Testis (tissue), 2 donors: ENCODE measurements at regions not wholly inside any gene's neighbourhood (a gene's known extent, or its start where the extent isn't known, plus 50 kb on each side); places are given as distances from the start of the nearest gene placed in this dataset.

Experiments
- DNase-seq: peaks from one replicate; pipeline ENCODE4 v3.0.0-alpha.2; 2019
- H3K27ac ChIP-seq, 2 donors: fragments of 200-600 bp; sonication (generic); one replicate each; pipeline ENCODE4 v1.5.1; 2019
- H3K27me3 ChIP-seq: fragments of 200-600 bp; sonication (generic); one replicate; pipeline ENCODE4 v1.5.1; 2019
- H3K36me3 ChIP-seq: fragments of 200-600 bp; sonication (generic); one replicate; pipeline ENCODE4 v1.5.1; 2017; ENCODE audit warnings: low read depth; ENCODE audit errors: missing control alignments
- H3K4me1 ChIP-seq: fragments of 200-600 bp; sonication (generic); one replicate; pipeline ENCODE4 v1.5.1; 2019
- H3K4me3 ChIP-seq, 2 donors: fragments of 200-600 bp; sonication (generic); one replicate each; pipeline ENCODE4 v1.5.1; 2017 to 2019
- H3K9me3 ChIP-seq: fragments of 200-600 bp; sonication (generic); one replicate; pipeline ENCODE4 v1.5.1; 2017
- POLR2A ChIP-seq: fragments of 450-650 bp; IDR thresholded peaks from one replicate; pipeline ENCODE4 v1.6.1; 2017; ENCODE audit warnings: antibody characterized with exemption, mild to moderate bottlenecking, moderate library complexity
- WGBS, 2 donors: methylation state at CpG; one replicate each; pipeline ENCODE4 v1.1.5; 2018; 5-methylcytosine and 5-hydroxymethylcytosine counted together
- intact Hi-C: fragments of 100-400 bp; cut with DNase I; formaldehyde crosslinking; loops from one replicate; pipeline ENCODE4 v1.15.1; 2023; ENCODE audit warnings: low total_unique reads
- TF ChIP-seq, protein P1 (sequence below), 3 experiments: fragments of 450-650 bp in 2 of 3; fragments of 200-600 bp in 1 of 3; sonication (generic) in 1 of 3; IDR thresholded peaks; one replicate each; pipeline ENCODE4 v1.5.1; 2016 to 2019; ENCODE audit warnings: antibody characterized with exemption in 3 of 3, mild to moderate bottlenecking in 2 of 3, moderate library complexity in 1 of 3

DNA sequence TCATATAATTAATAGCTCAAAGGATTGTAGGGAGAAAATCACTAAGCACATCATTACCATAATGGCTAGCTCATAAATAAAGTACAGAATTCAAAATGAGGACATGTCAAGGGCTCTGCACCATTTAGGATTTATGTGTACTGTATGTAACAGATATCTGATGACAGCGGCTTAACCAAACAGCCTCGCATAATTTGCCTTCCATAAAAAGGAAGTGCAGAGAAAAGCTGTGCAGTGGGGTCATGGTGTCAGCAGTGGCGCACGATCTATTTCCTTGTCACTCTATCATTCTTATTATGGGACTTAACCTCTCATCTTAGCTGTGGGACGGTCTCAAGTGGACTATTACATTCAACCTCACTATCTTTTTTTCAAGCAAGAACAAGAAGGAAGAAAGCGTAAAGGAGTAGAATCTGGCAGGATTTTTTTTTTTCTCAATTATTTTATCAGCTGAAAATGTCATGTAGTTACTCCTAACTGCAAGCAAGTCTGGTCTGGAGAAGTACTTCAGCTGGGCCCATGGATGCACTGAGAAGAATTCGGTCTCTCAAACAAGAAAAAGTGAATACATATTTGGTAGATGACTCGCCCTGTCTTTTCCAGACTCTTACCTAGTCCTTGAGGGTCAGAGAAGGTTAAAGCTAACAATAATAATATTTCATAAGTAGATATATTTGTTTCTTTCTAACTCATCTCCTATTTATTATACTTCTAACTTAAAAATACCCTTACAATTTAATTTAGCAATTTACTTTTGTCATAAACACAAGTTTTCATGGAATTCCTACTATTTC is 94.6 kb downstream of the COX18 start:
- Histone ChIP-seq H3K36me3 (no peaks in the 10 kb centered on the region), H3K4me3 (no peak overlapping the region), H3K27ac (no peak overlapping the region), H3K4me1 (no peaks in the 10 kb centered on the region), H3K27me3 (no peaks in the 10 kb centered on the region), H3K9me3 (no peaks in the 10 kb centered on the region)
- TF ChIP-seq POLR2A: no peak
- TF ChIP-seq, protein P1, sequence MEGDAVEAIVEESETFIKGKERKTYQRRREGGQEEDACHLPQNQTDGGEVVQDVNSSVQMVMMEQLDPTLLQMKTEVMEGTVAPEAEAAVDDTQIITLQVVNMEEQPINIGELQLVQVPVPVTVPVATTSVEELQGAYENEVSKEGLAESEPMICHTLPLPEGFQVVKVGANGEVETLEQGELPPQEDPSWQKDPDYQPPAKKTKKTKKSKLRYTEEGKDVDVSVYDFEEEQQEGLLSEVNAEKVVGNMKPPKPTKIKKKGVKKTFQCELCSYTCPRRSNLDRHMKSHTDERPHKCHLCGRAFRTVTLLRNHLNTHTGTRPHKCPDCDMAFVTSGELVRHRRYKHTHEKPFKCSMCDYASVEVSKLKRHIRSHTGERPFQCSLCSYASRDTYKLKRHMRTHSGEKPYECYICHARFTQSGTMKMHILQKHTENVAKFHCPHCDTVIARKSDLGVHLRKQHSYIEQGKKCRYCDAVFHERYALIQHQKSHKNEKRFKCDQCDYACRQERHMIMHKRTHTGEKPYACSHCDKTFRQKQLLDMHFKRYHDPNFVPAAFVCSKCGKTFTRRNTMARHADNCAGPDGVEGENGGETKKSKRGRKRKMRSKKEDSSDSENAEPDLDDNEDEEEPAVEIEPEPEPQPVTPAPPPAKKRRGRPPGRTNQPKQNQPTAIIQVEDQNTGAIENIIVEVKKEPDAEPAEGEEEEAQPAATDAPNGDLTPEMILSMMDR (IDR thresholded peaks at IDR 0.05): no peak
- intact Hi-C loops: no loop called here
- 54 to 57% methylated on average over 8 of the region's 8 CpGs for WGBS, 2 donors
- DNase-seq: no peak

DNA sequence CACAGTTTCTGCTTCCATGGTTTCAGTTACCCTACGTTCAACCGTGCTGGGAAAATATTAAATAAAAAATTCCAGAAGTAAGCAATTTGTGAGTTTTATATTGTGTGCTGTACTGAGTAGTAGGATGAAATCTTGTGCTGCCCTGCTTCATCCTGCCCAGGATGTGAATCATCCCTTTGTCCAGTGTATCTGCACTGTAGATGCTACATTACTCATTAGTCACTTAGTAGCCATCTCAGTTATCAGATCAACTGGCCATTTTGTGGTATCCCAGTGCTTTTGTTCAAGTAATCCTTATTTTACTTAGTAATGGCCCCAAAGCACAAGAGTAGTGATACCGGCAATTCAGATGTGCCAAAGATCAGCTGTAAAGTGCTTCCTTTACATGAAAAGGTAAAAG is 97.9 kb downstream of the COX18 start:
- WGBS, 2 donors: 69 to 84% methylated on average over 3 of the region's 3 CpGs
- H3K36me3 ChIP-seq: no peaks in the 10 kb centered on the region
- no peak overlapping the region for H3K27ac ChIP-seq
- DNase-seq: no peak
- no peaks in the 10 kb centered on the region for H3K4me1 ChIP-seq
- TF ChIP-seq, protein P1 (IDR thresholded peaks at IDR 0.05): no peak
- no peak for TF ChIP-seq POLR2A
- H3K9me3 ChIP-seq: no peaks in the 10 kb centered on the region
- no peaks in the 10 kb centered on the region for H3K27me3 ChIP-seq
- no peak overlapping the region for H3K4me3 ChIP-seq
- intact Hi-C loops: no loop called here

DNA sequence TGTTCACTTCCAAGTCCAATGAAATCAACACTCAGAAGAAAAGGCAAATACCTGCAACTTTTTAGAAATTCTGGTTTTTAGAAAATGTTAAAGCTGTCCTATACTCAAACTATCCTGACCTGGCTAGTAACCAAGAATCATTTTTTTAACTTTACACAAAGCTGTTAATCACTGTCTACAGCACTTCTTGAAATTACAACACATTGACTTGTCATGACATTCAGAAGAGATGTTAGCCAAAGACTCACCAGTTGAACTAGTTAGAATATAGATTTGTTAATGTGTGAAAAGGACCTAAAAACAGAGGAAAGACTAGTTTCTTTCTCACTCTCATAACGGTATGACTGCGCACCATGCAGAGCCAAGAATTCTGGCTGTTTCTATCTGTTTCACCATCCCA is 98.8 kb downstream of the COX18 start:
- no peaks in the 10 kb centered on the region for H3K27me3 ChIP-seq
- no peaks in the 10 kb centered on the region for H3K9me3 ChIP-seq
- DNase-seq: no peak
- TF ChIP-seq, protein P1 (IDR thresholded peaks at IDR 0.05): no peak
- no peak for TF ChIP-seq POLR2A
- WGBS, 2 donors: 71 to 76% methylated on average over 2 of the region's 2 CpGs
- no peaks in the 10 kb centered on the region for H3K36me3 ChIP-seq
- no peak overlapping the region for H3K4me3 ChIP-seq
- H3K4me1 ChIP-seq: no peaks in the 10 kb centered on the region
- no peak overlapping the region for H3K27ac ChIP-seq
- intact Hi-C loops: no loop called here

DNA sequence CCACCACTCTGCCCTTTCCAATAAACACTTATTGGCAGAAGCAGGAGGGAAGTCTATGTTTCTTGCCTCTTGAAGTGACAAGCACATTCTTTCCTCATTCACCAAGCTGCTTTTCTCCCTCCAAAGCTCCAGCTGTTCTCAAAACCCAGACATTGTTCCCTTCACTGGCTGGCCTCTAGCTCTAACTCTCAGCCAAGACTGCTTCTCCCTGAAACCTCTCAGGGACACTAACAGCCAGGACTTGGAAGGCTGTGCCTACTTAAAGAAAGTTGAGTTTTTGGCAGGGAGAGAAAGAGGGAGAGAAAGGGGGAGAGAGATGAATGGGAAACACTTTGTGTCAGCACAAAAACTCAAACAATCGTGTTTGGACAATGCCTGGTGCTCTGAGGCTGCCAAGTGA is 99.5 kb downstream of the COX18 start:
- intact Hi-C loops: no loop called here
- Histone ChIP-seq H3K36me3 (no peaks in the 10 kb centered on the region), H3K9me3 (no peaks in the 10 kb centered on the region), H3K4me1 (no peaks in the 10 kb centered on the region), H3K27me3 (no peaks in the 10 kb centered on the region), H3K4me3 (no peak overlapping the region), H3K27ac (peak overlapping the region in 1 of 2 donors; percentile 57)
- no peak for TF ChIP-seq POLR2A
- TF ChIP-seq, protein P1 (IDR thresholded peaks at IDR 0.05): no peak
- DNase-seq: peak; percentile 57
- 21 to 63% methylated on average over 1 of the region's 1 CpG for WGBS, 2 donors

DNA sequence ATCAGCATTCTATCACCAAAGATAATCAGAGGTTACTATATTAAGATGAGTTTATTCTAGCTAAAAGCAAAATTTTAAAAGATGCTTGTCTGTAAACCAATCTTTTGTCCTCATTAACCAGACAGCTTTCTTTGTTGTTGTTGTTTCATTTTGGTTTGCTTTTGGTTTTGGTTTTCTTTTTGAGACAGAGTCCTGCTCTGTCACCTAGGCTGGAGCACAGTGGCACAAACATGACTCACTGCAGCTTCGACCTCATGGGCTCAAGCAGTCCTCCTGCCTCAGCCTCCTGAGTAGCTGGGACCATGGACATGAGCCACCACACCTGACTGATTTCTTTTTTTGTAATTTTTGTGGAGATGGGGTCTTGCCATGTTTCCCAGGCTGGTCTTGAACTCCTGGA is 102.9 kb downstream of the COX18 start:
- H3K4me1 ChIP-seq: no peaks in the 10 kb centered on the region
- no peak for DNase-seq
- H3K9me3 ChIP-seq: no peaks in the 10 kb centered on the region
- H3K27ac ChIP-seq: no peak overlapping the region
- TF ChIP-seq POLR2A: no peak
- TF ChIP-seq, protein P1 (IDR thresholded peaks at IDR 0.05): no peak
- H3K36me3 ChIP-seq: no peaks in the 10 kb centered on the region
- intact Hi-C loops: no loop called here
- WGBS, 2 donors: 93 to 100% methylated on average over 1 of the region's 1 CpG
- no peaks in the 10 kb centered on the region for H3K27me3 ChIP-seq
- no peak overlapping the region for H3K4me3 ChIP-seq
